ENCODE measurements at regions not wholly inside any gene's neighbourhood (a gene's known extent, or its start where the extent isn't known, plus 50 kb on each side); places are given as distances from the start of the nearest gene placed in this dataset.

DNA sequence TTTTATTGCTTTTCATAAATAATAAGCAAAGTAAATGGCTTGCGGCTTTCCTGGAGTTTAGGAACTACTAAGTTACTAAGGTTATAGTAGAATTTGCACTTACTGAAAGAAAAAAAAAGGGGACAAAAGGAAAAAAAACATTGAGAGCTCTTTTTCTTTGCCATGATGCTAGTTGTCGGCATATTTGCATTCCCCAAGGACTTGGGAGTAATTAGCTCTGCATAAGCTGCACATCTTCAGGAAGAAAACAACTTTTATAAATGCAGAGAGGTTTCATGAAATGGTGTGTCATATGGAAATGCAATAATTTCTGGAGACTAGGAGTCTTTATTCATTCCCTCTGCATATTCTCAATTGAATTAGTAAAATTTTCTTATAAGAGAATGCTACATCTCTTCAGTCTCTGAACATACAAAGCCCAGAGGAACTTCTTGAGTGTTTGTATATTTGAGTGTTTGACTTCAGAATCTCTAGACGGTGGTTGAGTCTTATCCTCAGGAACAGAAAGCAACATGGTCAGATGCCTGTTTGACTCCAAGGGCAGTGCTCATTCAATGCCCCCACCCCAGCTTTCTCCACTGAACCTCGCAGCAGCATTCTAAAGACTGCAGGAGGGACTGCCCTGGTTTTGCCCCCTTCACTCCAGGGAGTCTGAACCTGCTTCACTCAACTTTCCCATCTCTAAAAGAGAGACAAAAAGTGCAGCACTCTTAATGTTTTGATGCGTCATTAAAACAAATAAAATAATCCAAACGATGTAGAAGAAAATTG, 158.9 kb upstream of the EEA1 start:
- TF ChIP-seq EP300 (IDR thresholded peaks at IDR 0.05): no peak
- TF ChIP-seq POLR2A (IDR thresholded peaks at IDR 0.05; ENCODE audit: low read depth): no peak
- no peak for TF ChIP-seq CTCF (IDR thresholded peaks at IDR 0.05)
- no peak for TF ChIP-seq POLR2AphosphoS5 (IDR thresholded peaks at IDR 0.05)

All from esophagus muscularis mucosa (tissue), 4 donors.